GM12892 (cell line): ENCODE measurements at regions not wholly inside any gene's neighbourhood (a gene's known extent, or its start where the extent isn't known, plus 50 kb on each side); places are given as distances from the start of the nearest gene placed in this dataset.

ENCODE experiments used
- DNase-seq: peaks from one replicate; pipeline ENCODE4 v3.0.0; 2011; ENCODE audit not compliant: insufficient read length
- FAIRE-seq: peaks from 2 replicates; lab custom pipeline; 2011; peaks lifted over from hg19 to GRCh38; lab: Jason Lieb, UNC
- POLR2A ChIP-seq: IDR thresholded peaks from 2 replicates; pipeline ENCODE4 v1.6.1; 2011; ENCODE audit warnings: low read depth, low read length, control low read depth
- POLR2AphosphoS5 ChIP-seq: IDR thresholded peaks from 2 replicates; pipeline ENCODE4 v1.6.1; 2011; ENCODE audit warnings: low read depth, low read length, control low read depth
- TAF1 ChIP-seq: IDR thresholded peaks from 2 replicates; pipeline ENCODE4 v1.6.1; 2011; ENCODE audit warnings: low read depth, mild to moderate bottlenecking, control low read depth, low read length, borderline replicate concordance

DNA sequence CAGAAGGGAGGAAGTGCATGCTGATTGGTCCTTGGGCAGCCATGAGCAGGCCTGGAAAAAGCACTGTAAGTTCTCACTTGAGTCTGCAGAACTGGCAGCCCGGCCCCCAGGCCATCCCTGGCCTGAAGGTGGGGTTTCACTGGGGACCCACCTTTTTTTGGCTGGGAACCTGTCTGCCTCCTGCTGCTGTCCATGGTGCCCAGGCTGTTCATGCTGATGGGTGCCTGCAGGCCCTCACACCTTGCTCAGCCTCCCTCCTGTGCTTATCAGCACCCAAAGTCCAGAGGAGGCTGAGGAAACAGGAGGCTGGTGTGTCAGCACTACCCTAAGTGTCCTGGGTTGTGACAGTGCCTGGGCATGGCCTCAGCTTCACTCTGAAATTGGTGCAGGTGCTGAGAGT, 134.4 kb upstream of the SPRY4 start:
- TF ChIP-seq POLR2A (no peak), POLR2AphosphoS5 (no peak), TAF1 (no peak)
- DNase-seq (no peak), FAIRE-seq (no peak)

DNA sequence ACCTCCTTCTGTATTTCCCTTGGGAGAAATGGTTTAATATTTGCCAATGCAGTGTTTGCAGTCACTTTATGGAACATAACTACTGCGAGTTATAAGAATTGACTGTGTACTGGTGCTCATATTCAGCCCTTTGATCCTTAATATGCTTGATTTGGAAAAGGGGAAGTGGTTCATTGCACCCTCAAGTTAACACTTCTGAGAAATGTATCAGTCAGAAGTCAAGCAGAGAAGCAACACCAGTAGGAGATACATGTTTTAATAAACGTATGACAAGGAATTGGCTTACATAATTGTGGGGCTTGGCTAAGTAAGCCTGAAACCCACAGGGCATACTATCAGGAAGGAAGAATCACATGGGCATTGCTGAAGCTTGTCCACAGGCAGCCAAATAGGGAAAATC, 131.0 kb upstream of the SPRY4 start:
- DNase-seq (no peak), FAIRE-seq (no peak)
- TF ChIP-seq POLR2AphosphoS5 (no peak), POLR2A (no peak)

- TF ChIP-seq POLR2AphosphoS5 (no peak), POLR2A (no peak), TAF1 (no peak)
- no peak for FAIRE-seq
- no peak for DNase-seq
Observed at GRCh38 chr5:142453932-142454331, 129.1 kb upstream of the SPRY4 start.

DNA sequence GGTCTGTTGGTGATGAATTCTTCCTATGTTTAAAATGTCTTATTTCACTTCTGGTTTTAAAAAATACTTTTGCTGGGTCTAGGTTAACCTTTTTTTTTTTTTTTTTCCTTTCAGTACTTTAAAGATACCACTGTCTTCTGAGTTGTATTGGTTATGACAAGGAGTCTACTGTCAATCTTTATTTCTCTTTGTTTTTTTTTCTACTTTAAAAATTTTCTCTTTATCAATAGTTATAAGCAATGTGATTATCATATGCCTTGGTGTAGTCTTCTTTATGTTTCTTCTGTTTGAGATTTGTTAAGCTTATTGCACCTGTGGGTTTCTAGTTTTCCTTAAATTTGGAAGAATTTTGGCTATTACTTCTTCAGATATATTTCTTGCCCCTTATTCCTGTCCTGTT, 125.6 kb upstream of the SPRY4 start:
- TF ChIP-seq TAF1 (no peak), POLR2A (no peak), POLR2AphosphoS5 (no peak)
- FAIRE-seq (no peak), DNase-seq (no peak)

GRCh38 chr5:142447887-142448286, 123.1 kb upstream of the SPRY4 start:
- FAIRE-seq = no peak
- no peak for DNase-seq
- TF ChIP-seq POLR2A = no peak
- TF ChIP-seq POLR2AphosphoS5 = no peak
- no peak for TF ChIP-seq TAF1

DNA sequence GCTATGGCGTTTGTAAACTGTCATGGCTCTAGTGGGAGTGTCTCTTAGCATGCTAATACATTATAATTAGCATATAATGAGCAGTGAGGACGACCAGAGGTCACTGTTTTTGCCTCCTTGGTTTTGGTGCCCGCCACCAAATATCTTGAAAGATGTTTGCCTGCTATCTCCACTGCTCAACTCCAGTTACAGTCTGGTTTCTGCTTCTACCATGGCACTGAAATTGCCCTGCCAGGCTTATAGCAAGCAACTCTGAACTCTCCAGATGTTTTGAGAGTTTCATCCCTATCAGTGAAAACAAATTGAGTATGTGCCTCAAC, 122.1 kb upstream of the SPRY4 start:
- FAIRE-seq = no peak
- DNase-seq = no peak
- no peak for TF ChIP-seq TAF1
- no peak for TF ChIP-seq POLR2AphosphoS5
- TF ChIP-seq POLR2A = no peak

GRCh38 chr5:142446131-142446959, 121.5 kb upstream of the SPRY4 start:
- no peak for DNase-seq
- no peak for TF ChIP-seq POLR2AphosphoS5
- TF ChIP-seq POLR2A = no peak
- no peak for TF ChIP-seq TAF1
- no peak for FAIRE-seq

DNA sequence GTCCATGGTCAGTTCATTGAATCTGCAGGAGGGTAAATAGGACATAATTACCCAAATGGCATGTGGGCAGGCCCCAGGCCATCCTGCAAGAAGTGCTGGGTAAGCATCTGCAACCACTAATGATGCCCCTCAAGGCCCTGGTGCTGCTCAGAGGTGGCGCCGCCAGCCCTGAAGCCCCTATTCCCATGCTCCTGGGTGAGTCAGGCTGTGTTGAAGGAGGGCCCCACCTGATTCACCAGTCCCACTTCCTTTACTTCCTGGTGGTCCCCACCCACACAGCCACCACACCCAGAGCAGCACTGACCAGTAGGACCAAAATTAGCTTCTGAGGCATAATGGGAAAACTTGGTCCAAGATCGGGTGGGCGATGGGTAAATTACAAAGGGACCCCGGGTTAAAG, 120.4 kb upstream of the SPRY4 start:
- TF ChIP-seq POLR2AphosphoS5 (no peak), TAF1 (no peak), POLR2A (no peak)
- FAIRE-seq (no peak), DNase-seq (no peak)

DNA sequence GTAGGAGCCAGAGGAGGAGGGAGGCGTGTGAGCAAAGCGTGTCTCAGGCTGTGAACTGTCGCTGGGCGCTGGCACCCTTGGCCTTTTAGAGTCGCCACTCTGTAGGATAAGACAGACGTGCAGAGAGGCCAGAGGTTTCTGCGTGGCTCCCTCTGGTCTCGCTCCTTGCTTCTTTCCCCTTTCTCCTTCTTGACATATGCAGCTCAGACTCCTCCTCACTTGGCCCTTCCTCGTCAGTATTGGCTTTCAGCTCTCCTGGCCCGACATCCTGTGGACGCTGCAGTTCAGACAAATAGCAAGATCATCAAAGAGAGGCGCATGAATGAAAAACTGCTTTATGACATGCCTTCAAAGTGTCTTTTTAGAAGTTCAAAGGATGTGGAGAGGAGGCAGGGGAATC, 116.8 kb upstream of the SPRY4 start:
- DNase-seq (no peak), FAIRE-seq (no peak)
- TF ChIP-seq POLR2AphosphoS5 = no peak
- TF ChIP-seq POLR2A = no peak
- no peak for TF ChIP-seq TAF1

DNA sequence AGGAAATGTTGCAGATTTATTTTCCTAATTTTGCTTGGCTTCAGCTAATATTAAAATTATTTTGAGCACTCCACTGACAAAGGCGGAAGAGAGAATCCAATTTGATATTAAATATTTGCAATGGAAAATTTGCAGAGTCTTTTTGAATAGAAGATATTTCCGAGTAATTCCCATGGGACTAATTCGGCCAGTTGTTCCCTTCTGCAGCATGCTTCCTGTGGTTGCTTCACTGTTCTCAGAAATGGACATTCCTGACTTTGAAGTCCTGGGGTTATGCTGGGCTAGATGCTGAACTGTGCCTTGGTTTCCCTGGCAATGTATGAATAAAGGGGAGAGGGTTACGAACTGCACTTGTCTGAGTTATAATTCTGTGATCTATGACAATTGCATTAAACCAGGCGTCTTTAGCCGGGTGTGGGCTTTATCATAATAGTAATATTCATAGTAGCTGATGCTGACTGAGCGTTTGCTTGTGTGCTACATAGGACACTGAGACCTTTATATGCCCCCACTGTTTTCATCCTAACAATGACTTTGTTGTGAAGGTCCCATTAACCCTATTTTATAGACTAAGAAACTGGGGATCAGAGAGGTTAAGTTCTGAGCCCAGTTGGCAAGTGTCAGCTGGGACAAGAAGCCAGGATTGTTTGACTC, 114.5 kb upstream of the SPRY4 start:
- DNase-seq = no peak
- no peak for FAIRE-seq
- TF ChIP-seq POLR2A (no peak), TAF1 (no peak), POLR2AphosphoS5 (no peak)

DNA sequence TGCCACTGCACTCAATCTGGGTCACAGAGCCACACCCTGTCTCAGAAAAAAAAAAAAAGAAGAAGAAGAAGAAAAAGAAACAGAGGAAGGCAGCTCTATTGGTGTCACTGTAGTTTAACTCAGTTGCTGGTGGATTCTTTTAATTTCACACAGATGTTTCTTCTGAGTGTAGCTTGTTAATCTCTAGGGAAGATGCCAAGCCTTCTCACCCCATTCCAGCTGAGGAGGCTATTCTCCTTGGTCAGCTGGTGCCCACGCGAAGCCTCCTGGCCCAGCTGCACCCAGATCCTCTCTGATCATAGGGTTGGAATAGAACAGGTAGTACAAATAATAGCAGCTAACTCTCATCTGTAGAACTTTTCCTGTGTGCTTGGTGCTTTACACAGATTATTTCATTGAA, 113.8 kb upstream of the SPRY4 start:
- no peak for DNase-seq
- FAIRE-seq = no peak
- no peak for TF ChIP-seq POLR2AphosphoS5
- TF ChIP-seq TAF1 = no peak
- TF ChIP-seq POLR2A = no peak

- no peak for DNase-seq
- FAIRE-seq = no peak
- TF ChIP-seq POLR2AphosphoS5 (no peak), POLR2A (no peak), TAF1 (no peak)
Observed at GRCh38 chr5:142437563-142437962, 112.7 kb upstream of the SPRY4 start.
